ENCODE measurements at regions not wholly inside any gene's neighbourhood (a gene's known extent, or its start where the extent isn't known, plus 50 kb on each side); places are given as distances from the start of the nearest gene placed in this dataset.

- no peak for TF ChIP-seq ZNF462 (CRISPR knock-in tag; IDR thresholded peaks at IDR 0.05)
- no peak for TF ChIP-seq ZNF114 (CRISPR knock-in tag; IDR thresholded peaks at IDR 0.05)
- TF ChIP-seq NANOG (IDR thresholded peaks at IDR 0.05; ENCODE audit: borderline replicate concordance): no peak
- TF ChIP-seq POLR2AphosphoS5 (IDR thresholded peaks at IDR 0.05; ENCODE audit: low read depth): no peak
- no peak for TF ChIP-seq EZH2 (IDR thresholded peaks at IDR 0.05; ENCODE audit: low read depth, unreplicated experiment)
- TF ChIP-seq ZNF331 (CRISPR knock-in tag; IDR thresholded peaks at IDR 0.05; ENCODE audit: low read depth): no peak
Observed at GRCh38 chr11:123251657-123252344, 56.8 kb upstream of the CLMP start (continued).

- Histone ChIP-seq H3K79me2 (replicated peaks; ENCODE audit: insufficient read depth) (no peaks in the 10 kb centered on the region), H4K20me1 (replicated peaks; ENCODE audit: insufficient read depth) (no peaks in the 10 kb centered on the region), H3F3A (replicated peaks; ENCODE audit: low read depth) (no peaks in the 10 kb centered on the region), H3K36me3 (ENCODE audit: insufficient read depth) (no peaks in the 10 kb centered on the region), H3K4me2 (no peak overlapping the region), H2AFZ (peak overlapping the region; percentile 81), H3K4me3 (no peak overlapping the region), H3K9me2 (ENCODE audit: insufficient read depth) (no peaks in the 10 kb centered on the region), H3K27ac (ENCODE audit: low read depth) (no peak overlapping the region), H3K27me3 (ENCODE audit: insufficient read depth) (no peaks in the 10 kb centered on the region), H3K4me1 (ENCODE audit: insufficient read depth) (peaks cover 10% of the 10 kb centered on the region; the same call in 1 of the 2 replicates)
- Mint-ChIP-seq H3K36me3 (ENCODE audit: low read depth) (no peaks in the 10 kb centered on the region), H3K4me3 (no peak overlapping the region), H3K27me3 (ENCODE audit: insufficient read depth, low read depth, poor library complexity) (peaks cover 7% of the 10 kb centered on the region), H3K27ac (no peak overlapping the region), H3K9me3 (no peaks in the 10 kb centered on the region), H3K4me1 (peaks cover 9% of the 10 kb centered on the region; the same call in 2 of the 3 replicates)
- no peak for ATAC-seq
- no peak for DNase-seq (ENCODE audit: low spot score)
- TF ChIP-seq EZH2 (IDR thresholded peaks at IDR 0.05; ENCODE audit: low read depth, unreplicated experiment) (no peak), STAT1 (IDR thresholded peaks at IDR 0.05; ENCODE audit: unreplicated experiment) (no peak), ZNF331 (CRISPR knock-in tag; IDR thresholded peaks at IDR 0.05; ENCODE audit: low read depth) (no peak), NANOG (IDR thresholded peaks at IDR 0.05; ENCODE audit: borderline replicate concordance) (no peak), CTCF (conservative IDR thresholded peaks at IDR 0.05; ENCODE audit: low read depth in 2 of 2) (no peak), ZNF114 (CRISPR knock-in tag; IDR thresholded peaks at IDR 0.05) (no peak), JUNB (IDR thresholded peaks at IDR 0.05; ENCODE audit: unreplicated experiment) (no peak)
Observed at GRCh38 chr11:123250892-123251656, 56.0 kb upstream of the CLMP start.
